Ramos (cell line): ENCODE measurements at regions not wholly inside any gene's neighbourhood (a gene's known extent, or its start where the extent isn't known, plus 50 kb on each side); places are given as distances from the start of the nearest gene placed in this dataset.

Experiments used
- in situ Hi-C: fragments of 300-500 bp; cut with MboI; formaldehyde crosslinking; loops from one replicate; pipeline ENCODE4 v1.14.3; 2022; ENCODE audit warnings: low sequenced_read_pairs; ENCODE audit not compliant: unreplicated experiment

- in situ Hi-C loops: no loop called here
Measured at GRCh38 chr13:34750078-34750931, 191.8 kb upstream of the NBEA start.

GRCh38 chr13:34751044-34751443 is 191.0 kb upstream of the NBEA start:
- in situ Hi-C loops: no loop called here

GRCh38 chr13:34751492-34751891 is 190.6 kb upstream of the NBEA start:
- in situ Hi-C loops: no loop called here

- in situ Hi-C loops: no loop called here
Measured at GRCh38 chr13:34752283-34752960, 189.6 kb upstream of the NBEA start.

- in situ Hi-C loops: no loop called here
Measured at GRCh38 chr13:34756136-34756535, 185.9 kb upstream of the NBEA start.

GRCh38 chr13:34756572-34756971 is 185.5 kb upstream of the NBEA start:
- in situ Hi-C loops: no loop called here

GRCh38 chr13:34757441-34757840 is 184.6 kb upstream of the NBEA start:
- in situ Hi-C loops: no loop called here

- in situ Hi-C loops: no loop called here
Measured at GRCh38 chr13:34758628-34759027, 183.4 kb upstream of the NBEA start.

- in situ Hi-C loops: no loop called here
Measured at GRCh38 chr13:34762312-34762711, 179.8 kb upstream of the NBEA start.

- in situ Hi-C loops: no loop called here
Measured at GRCh38 chr13:34764246-34764645, 177.8 kb upstream of the NBEA start.

GRCh38 chr13:34765446-34766180 is 176.5 kb upstream of the NBEA start:
- in situ Hi-C loops: no loop called here

- in situ Hi-C loops: no loop called here
Measured at GRCh38 chr13:34767778-34768177, 174.3 kb upstream of the NBEA start.

- in situ Hi-C loops: no loop called here
Measured at GRCh38 chr13:34772206-34772605, 169.9 kb upstream of the NBEA start.

GRCh38 chr13:34772881-34773280 is 169.2 kb upstream of the NBEA start:
- in situ Hi-C loops: no loop called here

GRCh38 chr13:34776390-34776981 is 165.6 kb upstream of the NBEA start:
- in situ Hi-C loops: no loop called here

- in situ Hi-C loops: no loop called here
Measured at GRCh38 chr13:34777089-34777913, 164.8 kb upstream of the NBEA start.

GRCh38 chr13:34777914-34778303 is 164.2 kb upstream of the NBEA start:
- in situ Hi-C loops: no loop called here

GRCh38 chr13:34779171-34779570 is 162.9 kb upstream of the NBEA start:
- in situ Hi-C loops: no loop called here

GRCh38 chr13:34793301-34793700 is 148.8 kb upstream of the NBEA start:
- in situ Hi-C loops: no loop called here

- in situ Hi-C loops: no loop called here
Measured at GRCh38 chr13:34803756-34804155, 138.3 kb upstream of the NBEA start.
